ENCODE measurements at regions not wholly inside any gene's neighbourhood (a gene's known extent, or its start where the extent isn't known, plus 50 kb on each side); places are given as distances from the start of the nearest gene placed in this dataset.
"Not testable (repeated sequence)": the region's sequence is repeated elsewhere in the genome, so short reads cannot be mapped to it uniquely, and the experiment has no call there.

- no peaks in the 10 kb centered on the region for H3K9me3 ChIP-seq (ENCODE audit: severe bottlenecking)
- H3K4me1 ChIP-seq (ENCODE audit: insufficient read depth, poor library complexity, severe bottlenecking), result no peaks in the 10 kb centered on the region
- H3K4me3 ChIP-seq (ENCODE audit: severe bottlenecking), result no peak overlapping the region
- ATAC-seq (ENCODE audit: low read depth), result peak; percentile 99
- peak; percentile 80 for TF ChIP-seq CTCF (IDR thresholded peaks at IDR 0.05; ENCODE audit: poor library complexity, severe bottlenecking)
- H3K27ac ChIP-seq (ENCODE audit: poor library complexity, severe bottlenecking), result no peak overlapping the region
- no peak for DNase-seq (ENCODE audit: low spot score)
- no peaks in the 10 kb centered on the region for H3K36me3 ChIP-seq (ENCODE audit: low read depth)
- H3K27me3 ChIP-seq (ENCODE audit: insufficient read depth, poor library complexity, severe bottlenecking), result no peaks in the 10 kb centered on the region
Observed at GRCh38 chr10:91745090-91745831, 53.0 kb upstream of the TNKS2 start.

GRCh38 chr10:91743465-91743864 is 54.8 kb upstream of the TNKS2 start:
- ATAC-seq (ENCODE audit: low read depth) (no peak), DNase-seq (ENCODE audit: low spot score) (no peak)
- H3K27me3 ChIP-seq (ENCODE audit: insufficient read depth, poor library complexity, severe bottlenecking), result no peaks in the 10 kb centered on the region
- H3K9me3 ChIP-seq (ENCODE audit: severe bottlenecking), result no peaks in the 10 kb centered on the region
- no peaks in the 10 kb centered on the region for H3K4me1 ChIP-seq (ENCODE audit: insufficient read depth, poor library complexity, severe bottlenecking)
- TF ChIP-seq CTCF (IDR thresholded peaks at IDR 0.05; ENCODE audit: poor library complexity, severe bottlenecking), result no peak
- no peaks in the 10 kb centered on the region for H3K36me3 ChIP-seq (ENCODE audit: low read depth)
- no peak overlapping the region for H3K4me3 ChIP-seq (ENCODE audit: severe bottlenecking)
- H3K27ac ChIP-seq (ENCODE audit: poor library complexity, severe bottlenecking), result no peak overlapping the region

GRCh38 chr10:91742229-91742628 is 56.0 kb upstream of the TNKS2 start:
- ATAC-seq (ENCODE audit: low read depth), result no peak
- no peak overlapping the region for H3K27ac ChIP-seq (ENCODE audit: poor library complexity, severe bottlenecking)
- TF ChIP-seq CTCF (IDR thresholded peaks at IDR 0.05; ENCODE audit: poor library complexity, severe bottlenecking), result no peak
- no peaks in the 10 kb centered on the region for H3K9me3 ChIP-seq (ENCODE audit: severe bottlenecking)
- H3K27me3 ChIP-seq (ENCODE audit: insufficient read depth, poor library complexity, severe bottlenecking), result no peaks in the 10 kb centered on the region
- no peak overlapping the region for H3K4me3 ChIP-seq (ENCODE audit: severe bottlenecking)
- H3K4me1 ChIP-seq (ENCODE audit: insufficient read depth, poor library complexity, severe bottlenecking), result no peaks in the 10 kb centered on the region
- no peak for DNase-seq (ENCODE audit: low spot score)
- H3K36me3 ChIP-seq (ENCODE audit: low read depth), result no peaks in the 10 kb centered on the region

GRCh38 chr10:91741356-91741755 is 56.9 kb upstream of the TNKS2 start:
- Histone ChIP-seq H3K4me3 (ENCODE audit: severe bottlenecking) (no peak overlapping the region), H3K4me1 (ENCODE audit: insufficient read depth, poor library complexity, severe bottlenecking) (no peaks in the 10 kb centered on the region), H3K27me3 (ENCODE audit: insufficient read depth, poor library complexity, severe bottlenecking) (no peaks in the 10 kb centered on the region), H3K9me3 (ENCODE audit: severe bottlenecking) (no peaks in the 10 kb centered on the region), H3K36me3 (ENCODE audit: low read depth) (no peaks in the 10 kb centered on the region), H3K27ac (ENCODE audit: poor library complexity, severe bottlenecking) (no peak overlapping the region)
- DNase-seq (ENCODE audit: low spot score), result no peak
- ATAC-seq (ENCODE audit: low read depth), result no peak
- no peak for TF ChIP-seq CTCF (IDR thresholded peaks at IDR 0.05; ENCODE audit: poor library complexity, severe bottlenecking)

- no peak overlapping the region for H3K4me3 ChIP-seq (ENCODE audit: severe bottlenecking)
- H3K9me3 ChIP-seq (ENCODE audit: severe bottlenecking), result no peaks in the 10 kb centered on the region
- H3K36me3 ChIP-seq (ENCODE audit: low read depth), result no peaks in the 10 kb centered on the region
- no peaks in the 10 kb centered on the region for H3K4me1 ChIP-seq (ENCODE audit: insufficient read depth, poor library complexity, severe bottlenecking)
- no peak overlapping the region for H3K27ac ChIP-seq (ENCODE audit: poor library complexity, severe bottlenecking)
- no peak for ATAC-seq (ENCODE audit: low read depth)
- DNase-seq (ENCODE audit: low spot score), result peak; percentile 59
- H3K27me3 ChIP-seq (ENCODE audit: insufficient read depth, poor library complexity, severe bottlenecking), result no peaks in the 10 kb centered on the region
- no peak for TF ChIP-seq CTCF (IDR thresholded peaks at IDR 0.05; ENCODE audit: poor library complexity, severe bottlenecking)
Observed at GRCh38 chr10:91740353-91740924, 57.8 kb upstream of the TNKS2 start.

- H3K36me3 ChIP-seq (ENCODE audit: low read depth); ATAC-seq (ENCODE audit: low read depth); DNase-seq (ENCODE audit: low spot score); H3K9me3 ChIP-seq (ENCODE audit: severe bottlenecking); H3K27me3 ChIP-seq (ENCODE audit: insufficient read depth, poor library complexity, severe bottlenecking); H3K4me3 ChIP-seq (ENCODE audit: severe bottlenecking); H3K27ac ChIP-seq (ENCODE audit: poor library complexity, severe bottlenecking); H3K4me1 ChIP-seq (ENCODE audit: insufficient read depth, poor library complexity, severe bottlenecking): not testable (repeated sequence)
Observed at GRCh38 chr10:91732265-91732664, 66.0 kb upstream of the TNKS2 start.

GRCh38 chr10:91729339-91729738 is 68.9 kb upstream of the TNKS2 start:
- not testable (repeated sequence) for H3K27me3 ChIP-seq (ENCODE audit: insufficient read depth, poor library complexity, severe bottlenecking); H3K9me3 ChIP-seq (ENCODE audit: severe bottlenecking); H3K36me3 ChIP-seq (ENCODE audit: low read depth); H3K4me1 ChIP-seq (ENCODE audit: insufficient read depth, poor library complexity, severe bottlenecking); ATAC-seq (ENCODE audit: low read depth); H3K27ac ChIP-seq (ENCODE audit: poor library complexity, severe bottlenecking); H3K4me3 ChIP-seq (ENCODE audit: severe bottlenecking); DNase-seq (ENCODE audit: low spot score)
